ENCODE measurements at regions not wholly inside any gene's neighbourhood (a gene's known extent, or its start where the extent isn't known, plus 50 kb on each side); places are given as distances from the start of the nearest gene placed in this dataset.

- DNase-seq = no peak
Observed at GRCh38 chr10:90130321-90131086, 429.1 kb downstream of the KIF20B start.

DNA sequence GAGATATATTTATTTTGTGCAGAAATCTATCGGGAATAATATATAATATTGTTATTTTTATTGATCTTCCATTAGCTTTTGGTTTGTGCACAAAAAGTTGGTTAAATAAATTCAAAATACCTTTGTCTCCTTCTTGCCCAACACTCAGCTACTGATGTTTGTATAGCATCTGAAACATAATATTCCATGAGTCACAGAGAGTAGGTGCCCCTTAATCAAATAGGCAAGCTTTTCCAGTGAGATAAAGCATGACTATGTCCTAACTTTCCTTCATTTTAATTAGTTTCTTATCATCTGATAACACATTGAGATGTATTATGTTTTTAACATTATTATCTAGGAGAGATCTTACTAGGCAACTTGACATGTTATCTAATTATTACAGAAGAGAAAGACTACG lies 432.2 kb downstream of the KIF20B start:
- DNase-seq = no peak

GRCh38 chr10:90136731-90137316 lies 435.4 kb downstream of the KIF20B start:
- no peak for DNase-seq

DNA sequence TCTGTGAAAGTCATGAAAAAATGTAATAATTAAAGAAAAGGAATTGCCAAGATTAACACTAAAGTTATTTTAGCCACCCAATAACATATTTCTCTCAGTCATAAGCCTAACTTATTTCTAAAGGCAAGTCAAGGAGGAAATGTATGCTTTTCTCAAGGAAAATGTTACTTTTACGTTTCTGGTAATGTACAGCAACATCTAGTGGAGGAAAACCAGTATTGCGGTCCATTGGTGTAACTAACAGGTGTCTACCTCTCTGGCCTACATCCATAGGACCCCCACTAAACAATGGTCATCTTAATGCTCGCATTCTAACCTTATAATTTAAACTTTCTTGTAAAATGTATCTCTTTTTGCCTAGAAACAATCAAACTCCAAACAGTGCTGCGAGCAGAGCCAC lies 437.5 kb downstream of the KIF20B start:
- no peak for DNase-seq

DNA sequence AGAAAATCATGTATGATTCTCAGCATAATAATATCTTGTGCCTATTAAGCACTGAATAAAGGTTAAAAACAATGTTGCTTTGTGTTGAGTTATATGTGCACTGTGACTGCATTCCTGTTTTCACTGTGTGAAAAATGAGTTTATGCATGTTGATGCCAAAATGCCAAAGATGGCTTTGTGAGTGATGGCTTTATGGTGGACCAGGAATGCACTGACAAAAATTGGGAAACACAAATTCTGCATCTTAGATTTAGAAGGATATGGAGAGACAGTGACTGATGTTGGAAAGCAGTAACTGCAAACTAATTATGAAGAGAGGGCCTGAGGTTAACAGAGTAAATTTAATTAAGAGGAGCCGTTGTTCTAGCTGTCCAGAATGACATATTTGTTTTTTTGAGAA lies 440.4 kb downstream of the KIF20B start:
- no peak for DNase-seq

DNA sequence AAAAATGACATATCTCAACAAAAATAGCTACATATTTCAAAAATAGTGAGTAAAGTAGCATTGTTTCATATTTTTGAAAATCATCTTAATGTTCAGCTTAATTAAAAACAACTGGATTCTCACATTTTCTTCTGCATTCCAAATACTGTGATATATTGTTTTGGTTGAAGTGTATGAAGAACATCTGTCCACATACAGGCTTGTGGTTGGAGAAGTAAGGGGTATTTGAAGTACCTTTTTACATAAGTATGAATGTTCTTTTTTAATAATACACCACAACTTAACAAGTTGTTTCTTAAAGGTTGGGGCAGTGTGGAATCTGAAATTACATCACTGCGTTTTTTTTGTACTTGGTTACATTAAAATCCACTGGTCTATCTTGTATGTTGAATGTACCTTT lies 442.5 kb downstream of the KIF20B start:
- no peak for DNase-seq

GRCh38 chr10:90148116-90148855 lies 446.9 kb downstream of the KIF20B start:
- no peak for DNase-seq

GRCh38 chr10:90149563-90149962 lies 448.2 kb downstream of the KIF20B start:
- DNase-seq = no peak

DNA sequence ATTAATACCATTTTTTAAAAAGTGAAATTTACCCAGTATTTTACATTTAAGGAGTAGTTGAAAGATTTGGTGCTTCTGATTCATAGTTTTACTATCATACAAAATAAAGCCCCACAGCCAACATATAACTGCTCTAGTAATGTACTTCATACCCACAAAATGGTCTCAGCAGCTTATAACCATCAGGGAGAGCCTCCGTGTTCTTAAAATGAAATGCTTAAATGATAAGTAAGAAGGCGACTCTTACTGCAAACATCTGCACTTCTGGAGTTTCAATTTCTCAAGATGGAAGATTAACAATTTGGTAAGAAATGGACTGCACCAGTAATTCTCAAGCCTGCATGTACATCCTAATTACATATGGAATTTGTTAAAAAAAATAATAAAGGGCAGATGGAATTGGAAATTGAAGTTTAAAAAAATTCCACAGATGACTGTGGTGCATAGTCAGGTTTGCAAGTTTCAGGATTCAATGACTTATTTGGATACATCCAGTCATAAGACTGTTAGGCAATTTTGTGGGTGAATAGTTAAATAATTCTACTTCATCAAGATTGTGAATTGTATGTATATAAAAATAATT lies 461.0 kb downstream of the KIF20B start:
- DNase-seq = no peak

DNA sequence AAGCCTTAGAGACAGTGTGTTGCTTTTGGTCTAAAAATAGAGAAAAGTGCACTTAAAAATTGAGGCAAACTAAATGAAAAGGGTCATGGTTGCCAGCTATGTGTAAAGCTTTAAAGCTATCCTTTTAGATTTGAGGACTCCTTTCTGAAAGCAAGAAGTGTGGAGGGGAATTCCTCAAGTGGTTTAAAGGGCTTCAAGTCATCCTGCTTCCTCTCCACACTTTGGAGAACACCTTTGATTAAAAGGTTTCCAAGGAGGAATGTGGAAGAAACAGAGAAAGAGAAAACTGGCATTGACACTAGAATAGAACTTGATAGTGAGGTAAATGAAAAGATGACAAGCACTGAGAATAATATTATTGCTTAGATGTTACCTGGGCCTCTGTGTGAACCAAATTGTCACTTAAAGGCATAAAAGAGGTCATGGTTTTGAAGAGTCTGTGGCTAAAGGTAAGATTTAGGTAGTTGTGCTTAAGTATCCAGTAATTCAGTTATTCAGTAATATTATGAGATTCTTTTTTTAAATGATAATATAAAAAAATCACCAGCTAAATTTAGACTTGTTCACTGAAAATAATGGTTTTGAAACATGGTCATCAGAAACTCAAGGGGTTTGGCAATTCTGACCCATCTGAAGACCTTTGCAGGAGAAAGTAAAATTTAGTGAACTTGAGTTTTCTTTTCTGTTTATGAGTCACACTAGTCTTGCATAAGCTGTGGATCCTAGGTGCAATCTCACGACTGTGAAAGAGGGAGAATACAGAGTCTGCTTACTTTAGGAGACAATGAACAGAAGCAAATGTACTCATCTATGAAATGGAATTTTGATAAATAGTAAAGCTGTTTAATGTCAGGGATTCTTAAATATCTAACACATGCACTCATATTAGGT lies 466.0 kb downstream of the KIF20B start:
- no peak for DNase-seq

DNA sequence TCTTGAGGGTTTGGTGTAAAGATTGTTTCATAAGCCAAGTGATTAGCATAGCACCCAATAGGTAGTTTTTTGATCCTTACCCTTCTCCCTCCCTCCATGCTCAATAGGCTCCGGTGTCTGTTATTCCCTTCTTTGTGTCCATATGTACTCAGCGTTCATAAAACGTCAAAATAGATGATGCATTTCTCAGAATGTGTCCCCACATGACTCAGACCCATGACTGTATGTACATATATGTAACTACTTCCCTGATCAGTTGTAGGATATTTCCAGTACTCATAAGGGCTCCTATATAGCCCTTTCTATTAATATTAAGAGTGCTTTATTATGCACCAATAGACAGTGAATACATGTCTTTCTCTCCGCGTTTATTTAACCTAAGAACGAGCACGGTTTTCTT lies 466.9 kb downstream of the KIF20B start:
- no peak for DNase-seq

DNA sequence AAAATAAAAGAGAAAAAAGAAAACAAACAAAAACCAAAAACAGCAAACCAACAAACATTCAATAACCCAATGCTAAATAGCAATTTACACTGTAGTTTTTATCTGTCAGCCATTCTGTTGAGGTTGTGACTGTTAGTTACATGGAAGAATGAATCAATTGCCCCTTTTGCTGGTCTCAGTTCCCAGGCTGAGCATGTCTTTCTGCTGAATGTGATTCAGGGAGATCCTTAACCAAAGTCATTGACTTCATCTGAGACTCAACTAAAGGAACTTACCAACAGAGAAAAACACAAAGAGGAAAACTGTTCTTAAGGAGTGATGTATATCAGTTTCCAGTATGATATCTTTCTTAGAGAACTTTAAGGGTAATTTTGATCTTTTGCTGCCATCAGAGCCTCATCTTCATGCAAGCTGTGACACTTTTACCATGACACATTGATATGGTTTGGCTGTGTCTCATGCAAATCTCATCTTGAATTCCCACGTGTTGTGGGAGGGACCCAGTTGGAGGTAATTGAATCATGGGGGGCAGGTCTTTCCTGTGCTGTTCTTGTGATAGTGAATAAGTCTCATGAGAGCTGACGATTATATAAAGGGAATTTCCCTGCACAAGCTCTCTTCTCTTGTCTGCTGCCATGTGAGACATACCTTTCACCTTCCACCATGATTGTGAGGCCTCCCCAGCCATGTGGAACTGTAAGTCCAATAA lies 469.8 kb downstream of the KIF20B start:
- peak; percentile 33 for DNase-seq

DNA sequence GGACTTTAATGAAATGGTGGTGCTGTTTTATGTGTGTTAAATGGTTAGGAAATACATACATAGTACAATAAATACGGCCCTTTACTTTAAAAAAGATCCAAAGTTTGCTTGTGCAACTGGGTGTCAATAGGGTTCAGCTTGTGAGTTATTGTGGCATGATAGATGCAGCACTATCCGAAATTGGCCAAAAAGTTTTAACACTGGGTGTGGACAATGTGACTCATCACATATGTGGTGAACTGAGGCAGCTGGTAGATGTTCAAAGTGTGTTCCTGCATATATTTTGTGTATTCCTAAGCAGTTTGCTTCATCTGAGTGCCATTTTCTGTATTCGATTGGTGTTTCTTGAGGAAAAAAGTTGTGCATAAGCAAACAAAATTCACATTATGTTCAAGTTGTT lies 473.1 kb downstream of the KIF20B start:
- no peak for DNase-seq

DNA sequence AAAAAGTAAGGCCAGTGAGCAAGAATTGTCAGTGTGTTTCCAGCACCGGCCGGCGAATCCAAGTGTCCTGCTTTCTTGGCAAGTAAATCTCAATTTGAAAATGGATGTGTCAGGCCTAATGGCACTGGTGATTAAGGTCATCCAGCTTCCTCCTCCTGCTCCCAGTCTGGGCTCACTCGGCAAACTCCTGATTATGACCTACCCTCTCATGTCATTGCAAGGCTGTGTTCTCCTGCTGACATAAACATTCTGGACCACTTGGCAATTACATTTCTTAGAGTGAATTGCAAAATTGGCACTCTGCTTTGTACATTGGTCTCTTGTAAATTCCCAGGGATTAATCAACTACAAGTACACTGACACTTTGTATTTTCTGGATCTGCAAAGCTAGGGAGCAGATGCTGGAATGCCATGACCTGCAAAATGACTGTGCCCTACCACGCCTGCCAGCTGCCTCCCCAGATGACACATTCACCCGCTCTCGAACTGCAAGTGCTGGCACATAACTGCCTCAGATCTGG lies 473.8 kb downstream of the KIF20B start:
- DNase-seq = no peak

GRCh38 chr10:90179696-90180407 lies 478.5 kb downstream of the KIF20B start:
- DNase-seq = no peak

DNA sequence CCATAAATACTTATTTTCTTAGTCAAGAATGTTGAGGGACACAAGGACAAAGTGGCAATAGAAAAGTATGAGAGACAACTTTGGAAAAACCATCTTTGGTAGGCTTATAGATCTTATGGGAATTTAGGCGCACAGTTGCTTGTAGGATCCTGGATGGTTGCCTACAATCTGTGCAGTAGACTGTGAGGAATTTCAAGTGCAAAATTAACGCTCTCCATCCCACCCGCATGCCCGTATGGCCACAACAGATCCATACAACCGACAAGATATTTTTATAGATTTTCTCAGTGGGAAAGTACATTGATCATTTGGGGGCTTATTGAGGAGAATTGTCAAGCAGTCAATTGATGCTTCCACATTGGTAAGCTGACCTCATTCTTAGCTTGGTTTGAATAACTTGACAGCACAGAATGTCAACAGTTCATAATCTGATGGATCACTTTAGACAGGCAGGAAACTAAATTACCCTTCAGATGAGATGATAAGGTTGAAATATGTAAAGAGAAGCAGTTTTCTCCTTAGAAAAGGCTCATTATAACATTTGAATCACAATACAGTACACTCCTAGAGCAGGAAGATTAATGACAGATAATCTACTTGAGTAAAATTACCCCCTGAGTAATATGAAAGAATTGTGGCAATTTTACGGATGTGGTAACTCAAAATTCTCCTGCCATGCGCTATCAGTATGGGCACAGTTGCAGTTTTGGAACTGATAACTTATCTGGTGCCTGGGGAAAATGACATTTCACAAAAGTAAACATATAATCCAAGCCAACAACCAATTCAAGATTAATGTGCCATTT lies 479.7 kb downstream of the KIF20B start:
- no peak for DNase-seq

- no peak for DNase-seq
Observed at GRCh38 chr10:90192825-90193224, 491.4 kb downstream of the KIF20B start.

- no peak for DNase-seq
Observed at GRCh38 chr10:90193240-90193985, 492.0 kb downstream of the KIF20B start.

DNA sequence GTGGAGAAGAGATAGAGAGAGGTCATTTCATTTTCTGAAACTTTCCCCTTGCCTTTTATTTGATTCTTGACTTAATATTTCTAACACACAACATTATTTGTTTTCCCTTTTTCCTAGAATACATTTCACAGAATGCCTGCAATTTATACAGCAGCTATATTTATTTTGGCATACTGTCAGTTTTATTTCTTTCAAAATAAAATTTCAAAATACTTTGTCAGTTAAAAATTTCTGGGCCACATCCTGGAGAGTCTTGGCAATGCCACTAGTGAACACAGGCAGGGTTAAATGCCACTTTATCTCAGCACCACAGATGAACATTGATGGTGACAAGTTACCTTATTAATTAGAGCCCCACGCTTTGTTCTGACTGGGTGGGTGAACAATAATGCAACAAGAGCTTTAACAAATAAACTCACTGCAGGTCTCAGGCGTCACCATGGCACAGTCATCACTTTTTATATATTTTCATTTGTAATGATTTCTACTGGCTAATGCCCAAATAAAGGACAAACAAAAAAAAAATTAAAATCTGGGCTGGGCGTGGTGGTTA lies 494.0 kb downstream of the KIF20B start:
- no peak for DNase-seq
